HUDEP-2 (cell line): ENCODE measurements at regions not wholly inside any gene's neighbourhood (a gene's known extent, or its start where the extent isn't known, plus 50 kb on each side); places are given as distances from the start of the nearest gene placed in this dataset.

Experiments used
- DNase-seq, 76 experiments: peaks; one replicate each; lab custom pipeline; 2025; ENCODE audit not compliant: unreplicated experiment in 76 of 76; lab: John Stamatoyannopoulos, UW

- no peak for DNase-seq
These were observed 264.6 kb upstream of the CLNK start for GRCh38 chr4:10949039-10949733.

GRCh38 chr4:10947898-10948297, 263.3 kb upstream of the CLNK start:
- no peak for DNase-seq

- no peak for DNase-seq
These were observed 259.8 kb upstream of the CLNK start for GRCh38 chr4:10944321-10944720.

GRCh38 chr4:10942156-10942555, 257.6 kb upstream of the CLNK start:
- DNase-seq: no peak

GRCh38 chr4:10929818-10930217, 245.2 kb upstream of the CLNK start:
- no peak for DNase-seq

- DNase-seq: no peak
These were observed 241.4 kb upstream of the CLNK start for GRCh38 chr4:10925996-10926395.

GRCh38 chr4:10924274-10924673, 239.7 kb upstream of the CLNK start:
- no peak for DNase-seq

GRCh38 chr4:10917566-10917965, 233.0 kb upstream of the CLNK start:
- DNase-seq: no peak

DNA sequence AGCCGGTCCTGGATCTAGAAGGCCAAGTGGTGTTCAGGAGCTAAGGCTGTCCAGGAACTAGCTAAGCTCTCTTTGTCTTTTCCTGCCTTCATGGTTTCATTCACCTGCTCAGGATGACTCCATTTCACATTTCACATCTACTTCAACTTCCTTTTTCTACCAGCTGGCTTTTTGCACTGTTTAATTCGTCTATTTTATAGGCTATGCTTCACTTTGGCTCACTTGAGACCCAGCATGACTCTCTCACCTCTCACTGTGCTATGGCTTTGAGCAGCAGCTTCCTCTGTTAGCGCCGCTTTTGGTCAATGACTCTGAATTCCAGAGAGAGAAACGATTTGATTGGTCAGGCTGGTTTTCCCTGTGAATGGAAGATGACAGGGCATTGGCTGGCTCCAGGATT, 213.5 kb upstream of the CLNK start:
- DNase-seq: no peak

- no peak for DNase-seq
These were observed 212.5 kb upstream of the CLNK start for GRCh38 chr4:10897076-10897475.

GRCh38 chr4:10893395-10893794, 208.8 kb upstream of the CLNK start:
- no peak for DNase-seq

DNA sequence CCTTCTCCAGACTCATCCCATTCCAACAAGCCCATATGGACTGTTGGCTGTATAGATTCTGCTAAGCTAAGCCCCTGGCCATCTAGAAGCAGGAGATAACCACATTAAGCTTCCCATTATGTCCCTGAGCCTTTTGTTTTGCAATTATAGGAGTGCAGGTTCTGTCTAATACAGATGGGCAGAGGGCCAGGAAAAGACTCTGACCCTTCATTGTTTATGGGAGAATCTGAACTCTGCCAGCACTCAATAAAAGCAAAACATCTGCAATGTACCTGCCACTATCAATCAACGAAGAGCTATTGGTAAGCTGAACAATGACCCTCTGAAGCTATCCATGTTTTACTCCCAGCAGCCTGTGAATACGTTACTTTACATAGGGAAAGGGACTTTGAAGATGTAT, 207.3 kb upstream of the CLNK start:
- no peak for DNase-seq

- no peak for DNase-seq
These were observed 205.3 kb upstream of the CLNK start for GRCh38 chr4:10889819-10890218.

DNA sequence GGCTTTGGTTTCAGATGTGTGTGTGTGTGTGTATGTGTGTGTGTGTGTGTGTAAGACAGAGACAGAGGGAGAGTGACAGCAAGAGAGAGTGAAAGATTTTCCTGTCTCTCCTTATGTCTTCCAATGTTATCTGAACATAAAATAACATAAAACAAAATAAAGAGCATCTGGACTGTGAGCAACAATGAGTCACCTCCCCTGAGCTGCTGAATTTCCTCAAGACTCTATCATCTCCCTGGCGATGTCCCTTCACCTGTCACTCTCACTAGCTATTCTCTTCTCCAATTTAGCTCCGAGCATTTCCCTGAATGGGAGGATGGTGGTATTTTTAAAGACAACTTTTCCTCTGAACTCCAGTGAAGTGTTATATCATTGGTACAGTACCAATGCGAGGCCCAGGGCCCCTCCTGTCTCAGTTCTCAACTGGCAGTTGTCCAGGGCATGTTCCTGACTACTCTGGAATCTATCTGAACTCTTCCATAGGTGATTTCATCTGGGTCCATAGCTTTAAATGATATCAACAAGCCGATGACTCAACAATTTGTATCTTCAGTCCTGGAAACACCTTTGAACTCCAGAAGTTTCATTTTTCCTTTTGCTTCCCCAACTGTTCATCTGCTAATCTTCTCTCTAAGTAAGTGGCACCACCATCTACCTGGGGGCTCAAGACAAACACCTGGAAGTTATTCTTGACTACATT, 195.0 kb upstream of the CLNK start:
- no peak for DNase-seq

- no peak for DNase-seq
These were observed 194.3 kb upstream of the CLNK start for GRCh38 chr4:10878861-10879260.

DNA sequence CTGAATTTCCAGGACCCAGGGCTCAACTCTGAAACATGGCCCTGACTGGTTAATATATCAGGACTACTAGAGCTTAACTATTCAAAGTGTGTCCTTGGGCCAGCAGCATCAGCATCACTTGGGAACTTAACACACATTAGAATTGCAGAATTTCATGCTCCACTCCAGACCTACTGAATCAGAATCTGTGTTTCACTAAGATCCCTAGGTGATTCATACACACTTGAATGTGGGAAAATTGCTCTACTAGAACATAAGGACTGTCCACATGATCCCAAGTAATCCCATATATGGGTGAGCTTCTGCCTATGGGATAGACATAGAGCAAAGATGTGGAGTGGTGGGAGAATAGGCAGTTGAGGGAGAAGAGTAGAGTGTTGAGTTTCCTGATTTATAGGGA, 192.5 kb upstream of the CLNK start:
- no peak for DNase-seq

DNA sequence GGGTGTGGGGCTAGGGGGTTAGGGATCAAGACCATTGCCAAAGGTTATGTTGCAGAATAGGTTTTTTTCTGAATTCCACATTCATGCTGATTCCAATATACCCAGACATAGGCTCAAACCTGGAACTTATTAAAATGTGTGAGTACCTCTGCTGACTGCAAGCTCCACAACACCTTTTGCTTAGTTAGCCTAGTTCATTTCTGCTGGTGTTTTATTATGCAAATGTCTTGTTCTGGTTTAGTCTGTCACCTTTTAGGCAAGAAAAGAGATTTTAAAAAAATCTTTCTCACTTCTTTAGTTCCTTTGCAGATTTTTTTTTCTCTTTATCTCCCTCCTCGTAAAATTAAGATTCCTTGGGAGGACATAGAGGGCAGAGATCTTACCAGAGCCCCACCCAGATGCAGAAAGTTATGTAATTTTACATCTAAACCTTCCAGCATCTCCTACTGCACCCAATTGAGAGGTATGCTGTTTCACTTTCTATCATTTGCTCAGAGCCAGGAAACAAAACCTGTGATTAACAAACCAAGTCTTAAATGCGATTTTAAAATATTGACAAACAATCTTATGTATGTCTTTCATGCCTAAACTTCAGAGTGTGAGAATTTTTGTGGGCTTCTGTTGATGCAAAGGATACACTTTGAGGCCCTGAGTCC, 190.7 kb upstream of the CLNK start:
- DNase-seq: no peak

GRCh38 chr4:10873809-10874208, 189.2 kb upstream of the CLNK start:
- DNase-seq: no peak

DNA sequence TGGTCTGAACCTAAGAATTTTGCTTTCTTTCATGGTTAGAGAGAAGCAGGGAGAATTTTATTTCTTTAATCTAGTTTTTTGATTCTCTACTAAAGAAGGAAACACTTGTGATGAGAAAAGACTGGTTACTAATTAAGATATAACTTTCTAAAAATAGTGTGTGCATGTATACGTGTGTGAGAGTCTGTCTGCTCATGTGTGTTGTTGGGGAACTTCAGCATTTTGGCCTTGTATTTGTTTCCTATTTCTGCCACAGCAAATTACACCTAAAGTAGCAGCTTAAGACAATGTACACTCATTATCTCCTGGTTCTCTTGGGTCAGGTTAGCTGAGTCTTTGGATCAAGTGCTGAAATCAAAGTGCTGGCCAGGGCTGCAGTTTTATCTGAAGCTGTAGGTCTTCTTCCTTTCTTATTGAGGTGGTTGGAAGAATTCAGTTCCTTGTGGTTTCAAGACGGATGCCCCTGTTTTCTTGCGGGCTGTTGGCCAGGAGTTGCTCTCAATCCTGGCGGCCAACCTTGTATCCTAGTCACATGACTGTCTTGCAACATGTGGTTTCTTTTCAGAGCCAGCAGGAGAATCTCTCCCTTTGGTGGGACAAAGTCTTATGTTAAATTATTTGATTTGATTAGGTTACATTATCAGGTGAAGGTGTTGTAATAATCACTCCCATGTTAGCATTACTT, 188.4 kb upstream of the CLNK start:
- DNase-seq: no peak

DNA sequence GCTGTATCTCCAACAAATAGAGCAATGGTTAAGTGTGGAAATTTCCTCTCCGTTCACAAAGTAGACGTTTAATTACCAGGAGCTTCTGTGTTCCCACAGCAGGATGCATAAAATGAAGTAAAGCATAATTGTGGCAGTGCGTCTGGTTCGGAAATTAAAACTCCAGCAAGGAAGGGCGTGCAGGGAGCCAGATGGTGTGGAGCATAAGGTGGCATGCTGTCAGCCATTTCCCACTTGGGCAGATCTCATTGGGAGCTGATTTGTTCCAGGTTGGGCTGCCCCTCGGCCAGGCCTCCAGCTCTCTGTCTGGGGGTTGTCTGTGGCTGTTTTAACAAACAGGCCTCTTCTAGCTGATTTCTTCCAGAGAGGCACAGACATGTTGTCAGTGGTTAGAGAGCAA, 182.1 kb upstream of the CLNK start:
- no peak for DNase-seq

DNA sequence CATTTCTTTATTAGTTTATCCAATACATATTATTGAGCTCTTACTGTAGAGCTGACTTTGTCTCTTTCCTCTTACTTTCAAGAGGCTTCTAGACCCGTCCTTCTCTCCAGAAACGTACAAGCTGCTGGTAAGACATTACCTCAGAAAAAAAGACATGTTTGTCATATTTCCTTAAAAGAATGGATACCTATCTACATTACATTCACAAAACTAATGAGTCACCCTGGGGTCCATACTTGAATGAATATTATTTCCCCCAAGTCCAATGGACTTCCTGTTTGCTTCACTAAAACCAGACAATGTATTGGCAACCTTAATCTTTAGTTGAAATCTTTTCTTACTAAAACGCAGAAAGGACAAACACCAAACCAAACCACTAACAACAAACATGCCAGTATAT, 176.5 kb upstream of the CLNK start:
- DNase-seq: no peak
